K562 (cell line): ENCODE measurements at regions not wholly inside any gene's neighbourhood (a gene's known extent, or its start where the extent isn't known, plus 50 kb on each side); places are given as distances from the start of the nearest gene placed in this dataset.

Experiments used
- ATAC-seq: fragments of 200-7000 bp; cut with Tn5 transposase; 3 replicates; pipeline ENCODE4 v1.9.1; 2020; ENCODE audit warnings: moderate library complexity
- BruUV-seq: library from RNA; stranded (reverse); fragments of 400-500 nt; replicated peaks from 2 replicates; lab custom pipeline; 2021; lab: Mats Ljungman, UMichigan
- CTCF ChIA-PET: fragments of 300-600 bp; formaldehyde crosslinking; extraction: SDS; loops from one replicate; lab custom pipeline; 2021; ENCODE audit warnings: low intra/inter-chr PET ratio; lab: Yijun Ruan, JAX
- POLR2A ChIA-PET: fragments of 300-600, 350-650 bp; sonication (Branson Sonifier 250); formaldehyde crosslinking; extraction: SDS; loops from one replicate; lab custom pipeline; 2021; ENCODE audit warnings: antibody characterized with exemption, inconsistent platforms; lab: Yijun Ruan, JAX
- DNase-seq, 4 experiments: peaks; one replicate each; pipeline versions ENCODE4 v3.0.0 to v3.0.0-alpha.2; 2011 to 2018; ENCODE audit warnings: low spot score in 3 of 4, mixed read lengths in 3 of 4; ENCODE audit errors: extremely low read depth in 1 of 4
- FAIRE-seq: peaks from 2 replicates; lab custom pipeline; 2011; peaks lifted over from hg19 to GRCh38; lab: Jason Lieb, UNC
- H2AFZ ChIP-seq: 2 replicates; pipeline ENCODE4 v1.6.0; 2011; ENCODE audit warnings: low read depth, low read length, control low read depth, inconsistent platforms
- H3K27ac ChIP-seq: fragments of 200-600 bp; 3 replicates; pipeline ENCODE4 v1.8.0; 2011; ENCODE audit warnings: low read depth, mild to moderate bottlenecking, control low read depth, inconsistent platforms, low read length, moderate library complexity, mixed read lengths; ENCODE audit errors: extremely low read depth
- H3K27me3 ChIP-seq, 2 experiments: fragments of 300-600 bp in 1 of 2; 2 replicates in 1 of 2; 3 replicates in 1 of 2; pipeline versions ENCODE4 v1.6.0 to v1.8.0; 2011; ENCODE audit warnings: inconsistent platforms in 2 of 2, low read length in 2 of 2, mild to moderate bottlenecking in 1 of 2, mixed read lengths in 1 of 2, moderate library complexity in 1 of 2; ENCODE audit not compliant: control insufficient read depth in 2 of 2, insufficient read depth in 2 of 2
- H3K36me3 ChIP-seq: fragments of 300-600 bp; 3 replicates; pipeline ENCODE4 v1.8.0; 2011; ENCODE audit warnings: mild to moderate bottlenecking, low read length, inconsistent platforms; ENCODE audit not compliant: control insufficient read depth, insufficient read depth
- H3K4me1 ChIP-seq, 2 experiments: fragments of 200-600 bp in 1 of 2; replicated peaks in 1 of 2; 2 replicates in 1 of 2; 3 replicates in 1 of 2; pipeline versions ENCODE4 v1.5.1 to v1.8.0; 2011; ENCODE audit warnings: inconsistent platforms in 2 of 2, low read length in 2 of 2, mild to moderate bottlenecking in 1 of 2, mixed read lengths in 1 of 2, moderate library complexity in 1 of 2; ENCODE audit not compliant: control insufficient read depth in 2 of 2, insufficient read depth in 2 of 2
- H3K4me2 ChIP-seq: 2 replicates; pipeline ENCODE4 v1.6.1; 2011; ENCODE audit warnings: low read length, control low read depth, inconsistent platforms, mixed read lengths; ENCODE audit not compliant: insufficient read depth
- H3K4me3 ChIP-seq: fragments of 200-600 bp; sonication (generic), shearing (Covaris generic); 2 replicates; pipeline ENCODE4 v1.5.1; 2016; ENCODE audit warnings: control low read depth, inconsistent platforms
- H3K79me2 ChIP-seq: fragments of 200-600 bp; 3 replicates; pipeline ENCODE4 v1.8.0; 2011; ENCODE audit warnings: low read length, inconsistent platforms; ENCODE audit not compliant: control insufficient read depth, insufficient read depth
- H3K9ac ChIP-seq, 2 experiments: 2 replicates each; pipeline versions ENCODE4 v1.6.0 to v1.6.1; 2011; ENCODE audit warnings: low read depth in 2 of 2, low read length in 2 of 2, control low read depth in 1 of 2, inconsistent platforms in 1 of 2, mild to moderate bottlenecking in 1 of 2, mixed read lengths in 1 of 2; ENCODE audit not compliant: insufficient read depth in 1 of 2
- H3K9me1 ChIP-seq: one replicate; pipeline ENCODE4 v1.6.0; 2011; ENCODE audit warnings: inconsistent platforms, mild to moderate bottlenecking, low read length, moderate library complexity; ENCODE audit not compliant: control insufficient read depth, insufficient read depth
- H3K9me3 ChIP-seq: replicated peaks from 2 replicates; pipeline ENCODE4 v1.5.1; 2011; ENCODE audit warnings: low read depth, low read length, inconsistent platforms; ENCODE audit not compliant: control insufficient read depth, insufficient read depth
- H4K20me1 ChIP-seq: replicated peaks from 2 replicates; pipeline ENCODE4 v1.6.1; 2011; ENCODE audit warnings: low read length, inconsistent platforms, mixed read lengths; ENCODE audit not compliant: control insufficient read depth, insufficient read depth
- E2F1 ChIP-seq: sonication (generic); formaldehyde crosslinking; IDR thresholded peaks from 2 replicates; pipeline ENCODE4 v1.8.1; 2023; ENCODE audit warnings: mild to moderate bottlenecking, missing genetic modification reagents, moderate library complexity
- E2F3 ChIP-seq: fragments of 250-450 bp; sonication (Bioruptor Pico); IDR thresholded peaks from 2 replicates; pipeline ENCODE4 v1.4.0; 2020; ENCODE audit warnings: mild to moderate bottlenecking
- FOXA1 ChIP-seq: fragments of 450-650 bp; IDR thresholded peaks from 2 replicates; pipeline ENCODE4 v1.6.1; 2016; ENCODE audit warnings: mild to moderate bottlenecking, borderline replicate concordance
- GTF3C2 ChIP-seq: IDR thresholded peaks from 3 replicates; pipeline ENCODE4 v1.6.1; 2011; ENCODE audit warnings: borderline replicate concordance, mild to moderate bottlenecking, moderate library complexity; ENCODE audit not compliant: insufficient read length; ENCODE audit errors: extremely low read depth
- SRSF1 ChIP-seq: fragments of 200-400 bp; formaldehyde crosslinking; IDR thresholded peaks from 2 replicates; pipeline ENCODE4 v1.6.1; 2017; ENCODE audit warnings: mild to moderate bottlenecking, low read depth, low read length, moderate library complexity
- TBL1XR1 ChIP-seq, 2 experiments: IDR thresholded peaks; 2 replicates each; pipeline ENCODE4 v1.6.1; 2012; ENCODE audit warnings: improper control_type of control experiment in 2 of 2, low read length in 2 of 2, mild to moderate bottlenecking in 1 of 2
- ZNF324 ChIP-seq: fragments of 250-450 bp; sonication (Bioruptor Pico); IDR thresholded peaks from 2 replicates; pipeline ENCODE4 v1.4.0; 2020; ENCODE audit warnings: mild to moderate bottlenecking
- ZNF354B ChIP-seq: fragments of 250-450 bp; sonication (Bioruptor Pico); IDR thresholded peaks from 2 replicates; pipeline ENCODE4 v1.4.0; 2020
- WGBS: fragments of 100-300 bp; shearing (Covaris generic); methylation state at CpG from one replicate; pipeline ENCODE4 v1.1.6; 2016; ENCODE audit warnings: low coverage, mixed read lengths; ENCODE audit not compliant: insufficient coverage; ENCODE audit errors: missing lambda C conversion rate; 5-methylcytosine and 5-hydroxymethylcytosine counted together
- in situ Hi-C: fragments of 300-500 bp; cut with MboI; formaldehyde crosslinking; loops from 4 replicates; pipeline ENCODE4 v1.15.0; 2018; ENCODE audit warnings: inconsistent platforms, mixed read lengths
- intact Hi-C: fragments of 100-400 bp; cut with micrococcal nuclease; formaldehyde crosslinking; loops from 2 replicates; pipeline ENCODE4 v1.14.2; 2022

- no peak for TF ChIP-seq ZNF354B (CRISPR knock-in tag)
- TF ChIP-seq SRSF1: no peak
- TF ChIP-seq E2F3: no peak
- no peak for TF ChIP-seq ZNF324 (CRISPR knock-in tag)
- TF ChIP-seq TBL1XR1 (IDR thresholded peaks at IDR 0.05; ENCODE audit: low read length in 2 of 2): no peak
Observed at GRCh38 chr14:56023661-56024081, 94.5 kb upstream of the PELI2 start (continued).

GRCh38 chr14:56025191-56025590, 93.0 kb upstream of the PELI2 start:
- BruUV-seq: no TSS peak

More at GRCh38 chr14:56025191-56025590, 93.0 kb upstream of the PELI2 start:
- H3K4me3 ChIP-seq: no peak overlapping the region
- no peaks in the 10 kb centered on the region for H3K79me2 ChIP-seq
- no peak overlapping the region for H3K27ac ChIP-seq
- H3K9me3 ChIP-seq: no peaks in the 10 kb centered on the region
- H3K36me3 ChIP-seq: no peaks in the 10 kb centered on the region
- POLR2A ChIA-PET: no interaction called here
- no peak overlapping the region for H2AFZ ChIP-seq
- intact Hi-C loops: no loop called here
- no peak for DNase-seq
- no peaks in the 10 kb centered on the region for H4K20me1 ChIP-seq
- TF ChIP-seq E2F1 (CRISPR knock-in tag) (no peak), FOXA1 (no peak), GTF3C2 (no peak)
- TF ChIP-seq, all 486 proteins: peak for 0
- in situ Hi-C loops: no loop called here
- FAIRE-seq (no peak), ATAC-seq (no peak)
- Histone ChIP-seq H3K27me3 (no peaks in the 10 kb centered on the region), H3K4me1 (no peaks in the 10 kb centered on the region), H3K9ac (no peak overlapping the region), H3K9me1 (no peaks in the 10 kb centered on the region), H3K4me2 (no peak overlapping the region)
- CTCF ChIA-PET: no interaction called here
- WGBS: 0% methylated on average over 3 of the region's 3 CpGs
